Activated CD4-positive, alpha-beta T cell treated with anti-CD3 and anti-CD28 coated beads for 4 hours (primary cell): ENCODE measurements at regions not wholly inside any gene's neighbourhood (a gene's known extent, or its start where the extent isn't known, plus 50 kb on each side); places are given as distances from the start of the nearest gene placed in this dataset.
"Not testable (repeated sequence)": the region's sequence is repeated elsewhere in the genome, so short reads cannot be mapped to it uniquely, and the experiment has no call there.

Experiments used
- DNase-seq, 2 donors: peaks; one replicate each; pipeline ENCODE4 v3.0.0-alpha.2; 2020

- no peak for DNase-seq
Observed at GRCh38 chr6:21745543-21746337, 152.2 kb downstream of the SOX4 start.

GRCh38 chr6:21747441-21747840, 153.9 kb downstream of the SOX4 start:
- no peak for DNase-seq

- DNase-seq = no peak
Observed at GRCh38 chr6:21748343-21749056, 154.9 kb downstream of the SOX4 start.

GRCh38 chr6:21749754-21750153, 156.2 kb downstream of the SOX4 start:
- no peak for DNase-seq

GRCh38 chr6:21750575-21750974, 157.0 kb downstream of the SOX4 start:
- no peak for DNase-seq

GRCh38 chr6:21751608-21752007, 158.1 kb downstream of the SOX4 start:
- DNase-seq = no peak

GRCh38 chr6:21752054-21752811, 158.7 kb downstream of the SOX4 start:
- no peak for DNase-seq

GRCh38 chr6:21753241-21754108, 159.9 kb downstream of the SOX4 start:
- no peak for DNase-seq

GRCh38 chr6:21754891-21755290, 161.3 kb downstream of the SOX4 start:
- no peak for DNase-seq

GRCh38 chr6:21756487-21756886, 162.9 kb downstream of the SOX4 start:
- DNase-seq = no peak

GRCh38 chr6:21757392-21757791, 163.8 kb downstream of the SOX4 start:
- DNase-seq = not testable (repeated sequence)

GRCh38 chr6:21759721-21760120, 166.2 kb downstream of the SOX4 start:
- no peak for DNase-seq

- not testable (repeated sequence) for DNase-seq
Observed at GRCh38 chr6:21761053-21761730, 167.6 kb downstream of the SOX4 start.

- no peak for DNase-seq
Observed at GRCh38 chr6:21764989-21765388, 171.4 kb downstream of the SOX4 start.

- DNase-seq = no peak
Observed at GRCh38 chr6:21767891-21768648, 174.5 kb downstream of the SOX4 start.

- DNase-seq = no peak
Observed at GRCh38 chr6:21769405-21769861, 175.9 kb downstream of the SOX4 start.

GRCh38 chr6:21769968-21770367, 176.4 kb downstream of the SOX4 start:
- no peak for DNase-seq

- DNase-seq = no peak
Observed at GRCh38 chr6:21771626-21772320, 178.2 kb downstream of the SOX4 start.

GRCh38 chr6:21772477-21772876, 178.9 kb downstream of the SOX4 start:
- DNase-seq = no peak

GRCh38 chr6:21772884-21773575, 179.5 kb downstream of the SOX4 start:
- no peak for DNase-seq
